ENCODE measurements at regions not wholly inside any gene's neighbourhood (a gene's known extent, or its start where the extent isn't known, plus 50 kb on each side); places are given as distances from the start of the nearest gene placed in this dataset.

- H3K36me3 ChIP-seq (ENCODE audit: insufficient read depth in 1 of 2, low read depth in 1 of 2), result no peaks in the 10 kb centered on the region
- ATAC-seq (no peak), DNase-seq (no peak)
- intact Hi-C loops (cut with DNase I), result no loop called here
- WGBS, 3 donors, result 38 to 45% (median 44%) methylated on average over 6 of the region's 6 CpGs
- no peaks in the 10 kb centered on the region for H3K9me3 ChIP-seq
- no peaks in the 10 kb centered on the region for H3K4me1 ChIP-seq
- H3K4me3 ChIP-seq, result no peak overlapping the region
- H3K27me3 ChIP-seq (ENCODE audit: insufficient read depth in 3 of 3, low read length in 2 of 3), result no peaks in the 10 kb centered on the region
- H3K27ac ChIP-seq, result no peak overlapping the region
- TF ChIP-seq, protein P1, sequence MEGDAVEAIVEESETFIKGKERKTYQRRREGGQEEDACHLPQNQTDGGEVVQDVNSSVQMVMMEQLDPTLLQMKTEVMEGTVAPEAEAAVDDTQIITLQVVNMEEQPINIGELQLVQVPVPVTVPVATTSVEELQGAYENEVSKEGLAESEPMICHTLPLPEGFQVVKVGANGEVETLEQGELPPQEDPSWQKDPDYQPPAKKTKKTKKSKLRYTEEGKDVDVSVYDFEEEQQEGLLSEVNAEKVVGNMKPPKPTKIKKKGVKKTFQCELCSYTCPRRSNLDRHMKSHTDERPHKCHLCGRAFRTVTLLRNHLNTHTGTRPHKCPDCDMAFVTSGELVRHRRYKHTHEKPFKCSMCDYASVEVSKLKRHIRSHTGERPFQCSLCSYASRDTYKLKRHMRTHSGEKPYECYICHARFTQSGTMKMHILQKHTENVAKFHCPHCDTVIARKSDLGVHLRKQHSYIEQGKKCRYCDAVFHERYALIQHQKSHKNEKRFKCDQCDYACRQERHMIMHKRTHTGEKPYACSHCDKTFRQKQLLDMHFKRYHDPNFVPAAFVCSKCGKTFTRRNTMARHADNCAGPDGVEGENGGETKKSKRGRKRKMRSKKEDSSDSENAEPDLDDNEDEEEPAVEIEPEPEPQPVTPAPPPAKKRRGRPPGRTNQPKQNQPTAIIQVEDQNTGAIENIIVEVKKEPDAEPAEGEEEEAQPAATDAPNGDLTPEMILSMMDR (IDR thresholded peaks at IDR 0.05), result no peak
Observed at GRCh38 chr5:17070647-17071046, 134.6 kb upstream of the MYO10 start.

GRCh38 chr5:17075236-17075635 lies 139.1 kb upstream of the MYO10 start:
- intact Hi-C loops (cut with DNase I), result no loop called here
- DNase-seq, result no peak
- no peak overlapping the region for H3K4me3 ChIP-seq
- ATAC-seq, result no peak
- WGBS, 3 donors, result 41 to 52% (median 44%) methylated on average over 4 of the region's 4 CpGs
- H3K9me3 ChIP-seq, result no peaks in the 10 kb centered on the region
- H3K36me3 ChIP-seq (ENCODE audit: insufficient read depth in 1 of 2, low read depth in 1 of 2), result no peaks in the 10 kb centered on the region
- H3K4me1 ChIP-seq, result no peaks in the 10 kb centered on the region
- no peak overlapping the region for H3K27ac ChIP-seq
- no peaks in the 10 kb centered on the region for H3K27me3 ChIP-seq (ENCODE audit: insufficient read depth in 3 of 3, low read length in 2 of 3)
- TF ChIP-seq, protein P1 (IDR thresholded peaks at IDR 0.05), result no peak

GRCh38 chr5:17076272-17076671 lies 140.2 kb upstream of the MYO10 start:
- intact Hi-C loops (cut with DNase I), result no loop called here
- Histone ChIP-seq H3K36me3 (ENCODE audit: insufficient read depth in 1 of 2, low read depth in 1 of 2) (no peaks in the 10 kb centered on the region), H3K4me1 (no peaks in the 10 kb centered on the region), H3K4me3 (no peak overlapping the region), H3K9me3 (no peaks in the 10 kb centered on the region), H3K27ac (no peak overlapping the region), H3K27me3 (ENCODE audit: insufficient read depth in 3 of 3, low read length in 2 of 3) (no peaks in the 10 kb centered on the region)
- ATAC-seq, result no peak
- DNase-seq, result no peak
- 90 to 97% (median 94%) methylated on average over 2 of the region's 2 CpGs for WGBS, 3 donors
- TF ChIP-seq, protein P1 (IDR thresholded peaks at IDR 0.05), result no peak

GRCh38 chr5:17077440-17078233 lies 139.8 kb upstream of the BASP1 start:
- DNase-seq (no peak), ATAC-seq (no peak)
- Histone ChIP-seq H3K4me3 (no peak overlapping the region), H3K4me1 (no peaks in the 10 kb centered on the region), H3K27me3 (ENCODE audit: insufficient read depth in 3 of 3, low read length in 2 of 3) (no peaks in the 10 kb centered on the region), H3K36me3 (ENCODE audit: insufficient read depth in 1 of 2, low read depth in 1 of 2) (no peaks in the 10 kb centered on the region), H3K9me3 (no peaks in the 10 kb centered on the region), H3K27ac (no peak overlapping the region)
- intact Hi-C loops (cut with DNase I), result no loop called here
- TF ChIP-seq, protein P1 (IDR thresholded peaks at IDR 0.05), result no peak
- WGBS, 3 donors, result 74 to 77% (median 76%) methylated on average over 11 of the region's 11 CpGs

- ATAC-seq, result no peak
Observed at GRCh38 chr5:17079562-17079961, 137.9 kb upstream of the BASP1 start.

More at GRCh38 chr5:17079562-17079961, 137.9 kb upstream of the BASP1 start:
- no peak for DNase-seq
- Histone ChIP-seq H3K4me3 (no peak overlapping the region), H3K36me3 (ENCODE audit: insufficient read depth in 1 of 2, low read depth in 1 of 2) (no peaks in the 10 kb centered on the region), H3K27ac (no peak overlapping the region), H3K27me3 (ENCODE audit: insufficient read depth in 3 of 3, low read length in 2 of 3) (no peaks in the 10 kb centered on the region), H3K9me3 (no peaks in the 10 kb centered on the region), H3K4me1 (no peaks in the 10 kb centered on the region)
- TF ChIP-seq, protein P1 (IDR thresholded peaks at IDR 0.05), result no peak
- 75 to 79% (median 77%) methylated on average over 7 of the region's 7 CpGs for WGBS, 3 donors
- intact Hi-C loops (cut with DNase I), result no loop called here
